GM13977 (cell line): ENCODE measurements at regions not wholly inside any gene's neighbourhood (a gene's known extent, or its start where the extent isn't known, plus 50 kb on each side); places are given as distances from the start of the nearest gene placed in this dataset.

Source experiments
- DNase-seq: peaks from one replicate; pipeline ENCODE4 v3.0.0; 2012; ENCODE audit warnings: low spot score
- CTCF ChIP-seq: IDR thresholded peaks from 2 replicates; pipeline ENCODE4 v1.5.1; 2012; ENCODE audit warnings: mild to moderate bottlenecking, control low read depth; ENCODE audit not compliant: insufficient read depth; ENCODE audit errors: extremely low read depth, missing control alignments
- in situ Hi-C: fragments of 300-500 bp; cut with MboI; formaldehyde crosslinking; loops from one replicate; pipeline ENCODE4 v1.12.0; 2022; ENCODE audit warnings: low sequenced_read_pairs, low pct_unique_long_range_greater_than_20kb, mixed read lengths, inconsistent platforms; ENCODE audit not compliant: unreplicated experiment

DNA sequence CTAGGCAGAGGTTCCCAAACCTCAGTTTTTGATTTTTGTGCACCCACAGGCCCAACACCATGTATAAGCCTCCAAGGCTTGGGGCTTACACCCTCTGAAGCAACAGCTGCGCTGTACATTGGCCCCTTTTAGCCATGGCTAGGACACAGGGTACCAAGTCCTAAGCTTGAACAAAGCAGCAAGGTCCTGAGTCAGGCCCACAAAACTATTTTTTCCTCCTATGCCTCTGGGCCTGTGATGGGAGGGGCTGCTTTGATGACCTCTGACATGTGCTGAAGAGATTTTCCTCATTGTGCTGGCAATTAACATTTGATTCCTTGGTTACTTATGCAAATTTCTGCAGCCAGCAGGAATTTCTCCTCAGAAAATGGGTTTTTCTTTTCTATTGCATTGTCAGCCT is 262.2 kb upstream of the CEP162 start:
- in situ Hi-C loops, result no loop called here
- no peak for TF ChIP-seq CTCF
- no peak for DNase-seq

DNA sequence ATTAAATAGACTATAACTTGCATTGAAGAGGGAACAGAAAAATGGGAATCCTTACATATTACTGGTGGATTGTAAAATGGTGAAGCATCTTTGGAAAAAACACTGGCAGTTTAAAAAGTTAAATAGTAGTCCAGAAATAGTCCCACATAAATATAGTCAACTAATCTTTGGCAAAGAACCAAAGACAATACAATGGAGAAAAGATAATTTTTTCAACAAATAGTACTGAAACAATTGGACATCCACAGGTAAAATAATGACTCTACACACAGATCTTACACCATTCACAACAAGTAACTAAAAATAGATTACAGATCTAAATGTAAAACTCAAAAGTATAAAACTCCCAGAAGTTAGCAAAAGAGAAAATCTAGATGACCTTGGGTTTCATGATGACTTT is 259.1 kb upstream of the CEP162 start:
- no peak for DNase-seq
- in situ Hi-C loops, result no loop called here

GRCh38 chr6:84469144-84469543 is 241.7 kb upstream of the CEP162 start:
- in situ Hi-C loops, result no loop called here
- TF ChIP-seq CTCF, result no peak
- DNase-seq, result no peak

More for the DNA sequence above, 259.1 kb upstream of the CEP162 start:
- TF ChIP-seq CTCF, result no peak

DNA sequence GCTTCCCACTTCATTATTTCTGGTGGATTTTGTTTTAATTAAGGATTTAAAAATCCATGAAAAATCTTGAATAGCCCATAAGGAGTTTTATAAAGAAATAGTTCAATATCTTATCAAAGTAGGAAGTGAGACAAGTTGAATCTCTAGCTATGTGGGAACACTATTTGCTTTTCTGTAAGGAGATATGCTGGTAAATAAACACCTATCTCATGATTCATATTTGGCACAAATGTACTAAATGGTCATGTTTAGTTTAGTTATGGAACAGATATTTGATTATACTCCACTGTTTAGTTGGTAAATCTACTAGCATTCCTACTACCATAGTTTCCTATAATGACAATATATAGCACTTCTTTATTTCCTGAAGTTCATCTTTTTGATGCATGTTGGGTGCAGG is 239.9 kb upstream of the CEP162 start:
- in situ Hi-C loops, result no loop called here
- DNase-seq, result no peak
- TF ChIP-seq CTCF, result no peak

DNA sequence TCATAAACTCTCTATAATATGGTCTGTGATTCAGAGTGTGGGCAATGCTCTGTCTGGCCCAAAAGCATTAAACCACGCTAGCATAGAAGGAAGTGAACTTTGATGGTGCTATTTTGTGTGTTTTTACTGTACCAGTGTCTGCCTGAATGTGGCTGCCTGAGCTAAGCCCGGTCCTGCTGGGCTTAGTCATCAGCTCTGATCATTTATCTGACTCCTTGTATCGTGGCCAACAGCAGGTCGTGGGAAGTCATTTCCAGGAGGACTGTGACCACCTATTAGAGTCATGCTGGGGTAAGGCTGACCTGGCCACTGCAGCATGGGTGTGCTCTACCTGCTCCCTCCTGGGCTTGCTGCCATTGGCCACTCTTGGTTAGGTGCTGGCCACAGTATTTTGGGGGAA is 239.1 kb upstream of the CEP162 start:
- TF ChIP-seq CTCF, result no peak
- in situ Hi-C loops, result no loop called here
- DNase-seq, result no peak

GRCh38 chr6:84464471-84464870 is 237.0 kb upstream of the CEP162 start:
- in situ Hi-C loops, result no loop called here
- no peak for TF ChIP-seq CTCF
- DNase-seq, result no peak

GRCh38 chr6:84462698-84463097 is 235.3 kb upstream of the CEP162 start:
- in situ Hi-C loops, result no loop called here
- no peak for TF ChIP-seq CTCF
- DNase-seq, result no peak
